ENCODE measurements at regions not wholly inside any gene's neighbourhood (a gene's known extent, or its start where the extent isn't known, plus 50 kb on each side); places are given as distances from the start of the nearest gene placed in this dataset.
"Not testable (repeated sequence)": the region's sequence is repeated elsewhere in the genome, so short reads cannot be mapped to it uniquely, and the experiment has no call there.

GRCh38 chr10:27326748-27327147 is 86.2 kb upstream of the ACBD5 start:
- not testable (repeated sequence) for TF ChIP-seq CTCF (conservative IDR thresholded peaks at IDR 0.05; ENCODE audit: low read length); EZH2phosphoT487 (IDR thresholded peaks at IDR 0.05; ENCODE audit: borderline replicate concordance)
